NCI-H2107 (cell line): ENCODE measurements at regions not wholly inside any gene's neighbourhood (a gene's known extent, or its start where the extent isn't known, plus 50 kb on each side); places are given as distances from the start of the nearest gene placed in this dataset.
"Not testable (repeated sequence)": the region's sequence is repeated elsewhere in the genome, so short reads cannot be mapped to it uniquely, and the experiment has no call there.

Experiments used
- DNase-seq: peaks from one replicate; lab custom pipeline; 2025; lab: John Stamatoyannopoulos, UW

DNA sequence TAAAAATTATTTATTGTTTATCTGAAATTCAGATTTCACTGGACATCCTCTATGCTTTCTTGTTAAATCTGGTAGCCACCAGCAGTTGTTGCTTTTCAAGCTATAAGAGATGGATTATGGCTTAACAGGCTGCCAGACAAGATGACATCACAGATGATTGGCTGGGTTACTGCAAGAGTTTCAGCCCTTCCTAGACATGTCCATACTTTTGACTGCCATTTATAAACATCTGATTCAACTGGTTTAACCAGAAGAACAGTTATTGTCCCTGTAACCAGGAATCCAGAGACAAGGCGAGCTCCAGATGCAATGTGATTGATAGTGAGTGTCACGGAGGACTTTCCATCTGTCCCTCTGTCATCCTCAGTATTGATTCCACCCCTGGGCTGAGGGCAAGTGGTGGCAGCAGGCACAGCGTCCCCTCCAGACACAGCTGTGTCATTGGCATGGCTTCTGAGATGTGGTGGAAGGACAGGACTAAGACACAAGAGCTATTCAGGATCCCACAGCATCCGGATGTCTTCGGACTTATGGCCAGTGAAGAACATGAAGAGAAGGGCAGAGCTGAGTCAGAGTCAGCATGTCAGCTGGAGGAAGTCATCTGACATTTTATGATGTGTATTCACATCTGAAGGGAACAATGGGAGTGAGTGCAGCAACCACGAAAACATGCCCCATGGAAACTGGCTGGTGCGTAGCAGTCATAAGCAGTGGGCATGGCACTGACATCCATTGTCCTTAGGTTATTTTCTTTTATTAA, 284.5 kb upstream of the CDYL start:
- no peak for DNase-seq

GRCh38 chr6:4489538-4489937, 286.7 kb upstream of the CDYL start:
- no peak for DNase-seq

GRCh38 chr6:4488389-4488788, 287.8 kb upstream of the CDYL start:
- no peak for DNase-seq

DNA sequence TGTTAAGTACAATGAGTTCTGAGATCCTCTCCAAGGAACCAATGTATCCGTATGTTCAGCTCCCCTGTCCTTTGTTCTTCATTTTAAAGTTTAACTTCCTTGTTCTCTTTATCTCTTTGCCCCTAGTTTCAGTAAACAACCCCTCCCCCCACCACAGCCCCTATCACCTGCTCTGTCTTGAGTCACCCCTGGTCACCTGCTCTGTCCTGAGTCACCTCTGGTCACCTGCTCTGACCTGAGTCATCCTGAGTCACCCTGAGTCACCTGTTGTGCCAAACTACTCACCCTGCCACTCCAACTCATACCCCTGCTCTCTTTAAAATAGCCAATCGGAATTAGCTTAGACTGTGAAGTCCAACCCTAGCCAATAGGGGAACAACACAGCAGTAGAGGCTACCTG, 288.7 kb upstream of the CDYL start:
- no peak for DNase-seq

GRCh38 chr6:4486568-4487315, 289.5 kb upstream of the CDYL start:
- no peak for DNase-seq

DNA sequence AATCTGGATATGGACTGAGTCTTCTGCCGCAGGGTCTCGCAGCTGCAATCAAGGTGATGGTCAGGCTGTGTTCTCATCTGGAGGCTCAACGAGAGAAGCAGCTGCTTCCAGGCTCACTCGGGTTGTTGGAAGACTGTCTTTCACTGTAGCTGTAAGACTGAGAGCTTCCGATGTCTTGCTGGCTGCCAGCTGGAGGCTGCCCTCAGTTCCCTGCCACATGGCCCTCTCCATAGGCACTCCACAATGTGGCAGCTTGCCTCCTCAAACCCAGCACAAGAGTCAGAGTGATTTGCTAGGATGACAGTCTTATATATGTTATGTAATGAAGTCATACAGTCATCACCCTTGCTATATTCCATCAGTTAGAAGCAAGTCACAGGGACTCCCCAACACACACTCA, 290.5 kb upstream of the CDYL start:
- DNase-seq, result no peak

DNA sequence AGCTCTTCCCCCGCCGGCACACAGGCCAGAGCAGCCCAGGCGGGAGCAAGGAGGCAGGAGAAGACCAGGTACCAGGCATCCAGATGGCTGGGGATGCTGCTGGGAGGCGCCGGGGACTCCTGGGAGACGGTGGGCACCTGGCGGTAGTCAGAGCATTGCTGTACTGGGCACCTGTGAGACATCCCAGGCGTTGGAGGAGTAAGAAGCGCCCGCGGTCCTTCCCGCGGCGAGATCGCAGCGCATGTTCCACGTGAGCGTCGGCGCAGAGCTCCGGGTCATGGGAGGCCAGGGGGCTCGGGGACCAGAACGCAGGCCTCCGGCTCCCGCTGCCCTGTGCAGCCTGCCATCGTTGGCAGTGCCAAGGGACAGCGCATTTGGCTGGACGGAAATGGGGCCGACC, 293.7 kb upstream of the CDYL start:
- no peak for DNase-seq

DNA sequence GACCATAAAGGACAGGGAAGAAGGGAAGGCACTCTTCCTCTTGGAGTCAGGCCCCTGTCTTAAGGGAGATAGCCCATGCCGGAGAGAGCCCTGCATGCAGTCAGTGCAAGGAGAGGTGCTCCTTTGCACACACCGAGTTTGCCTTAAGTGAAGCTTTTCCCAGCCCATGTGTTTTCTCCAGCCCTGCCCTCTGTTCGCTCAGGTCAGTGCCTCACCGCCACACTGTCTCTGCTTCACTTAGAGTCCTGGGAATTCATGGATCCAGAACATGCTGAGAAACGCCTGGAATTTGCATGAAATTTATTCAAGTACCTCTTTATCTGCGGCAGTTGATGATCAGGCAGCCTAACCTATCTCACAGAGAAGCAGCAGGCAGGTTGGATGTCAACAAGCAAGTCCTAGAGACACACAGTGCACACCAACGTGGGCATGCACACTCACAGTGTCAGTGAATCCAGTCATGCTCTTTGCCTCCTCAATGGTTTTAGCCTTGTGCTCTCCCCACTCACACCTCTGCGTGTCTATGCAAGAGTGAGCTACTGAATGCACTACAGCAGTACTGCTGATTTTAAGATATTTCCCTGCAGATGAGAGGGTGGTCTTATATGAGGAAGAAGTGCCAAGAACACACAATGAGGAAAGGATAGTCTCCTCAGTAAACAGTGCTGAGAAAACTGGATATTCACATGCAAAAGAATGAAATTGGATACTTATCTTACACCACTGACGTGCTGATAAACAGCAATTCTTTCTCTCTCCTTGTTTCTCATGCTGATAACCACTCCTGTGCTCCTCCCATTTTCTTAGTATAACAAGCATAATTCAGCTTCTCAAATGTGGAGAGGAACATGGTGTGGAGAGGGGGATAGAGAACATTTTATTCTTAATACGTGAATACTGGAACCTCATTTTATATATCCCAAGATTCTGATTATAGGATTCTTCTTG, 295.1 kb upstream of the CDYL start:
- DNase-seq, result no peak

DNA sequence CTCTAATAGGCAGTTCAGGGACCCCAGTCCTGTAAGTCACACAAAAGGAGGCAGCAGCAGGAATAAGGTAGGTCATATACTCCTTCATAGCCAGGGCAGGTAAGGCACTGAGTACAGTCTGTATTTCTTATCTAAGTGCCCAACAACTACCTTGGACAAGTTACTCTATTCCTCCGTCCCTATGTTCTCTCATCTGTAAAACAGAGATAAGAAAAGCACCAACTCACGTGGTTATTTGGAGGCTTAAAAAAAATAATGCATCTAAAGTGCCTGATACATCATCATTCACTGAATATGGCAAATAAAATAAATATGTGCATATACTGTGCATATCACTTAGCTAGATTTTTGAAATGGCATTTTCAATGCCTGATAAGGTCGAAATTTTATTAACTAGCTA, 298.1 kb upstream of the CDYL start:
- no peak for DNase-seq

GRCh38 chr6:4474810-4475209, 301.4 kb upstream of the CDYL start:
- no peak for DNase-seq

DNA sequence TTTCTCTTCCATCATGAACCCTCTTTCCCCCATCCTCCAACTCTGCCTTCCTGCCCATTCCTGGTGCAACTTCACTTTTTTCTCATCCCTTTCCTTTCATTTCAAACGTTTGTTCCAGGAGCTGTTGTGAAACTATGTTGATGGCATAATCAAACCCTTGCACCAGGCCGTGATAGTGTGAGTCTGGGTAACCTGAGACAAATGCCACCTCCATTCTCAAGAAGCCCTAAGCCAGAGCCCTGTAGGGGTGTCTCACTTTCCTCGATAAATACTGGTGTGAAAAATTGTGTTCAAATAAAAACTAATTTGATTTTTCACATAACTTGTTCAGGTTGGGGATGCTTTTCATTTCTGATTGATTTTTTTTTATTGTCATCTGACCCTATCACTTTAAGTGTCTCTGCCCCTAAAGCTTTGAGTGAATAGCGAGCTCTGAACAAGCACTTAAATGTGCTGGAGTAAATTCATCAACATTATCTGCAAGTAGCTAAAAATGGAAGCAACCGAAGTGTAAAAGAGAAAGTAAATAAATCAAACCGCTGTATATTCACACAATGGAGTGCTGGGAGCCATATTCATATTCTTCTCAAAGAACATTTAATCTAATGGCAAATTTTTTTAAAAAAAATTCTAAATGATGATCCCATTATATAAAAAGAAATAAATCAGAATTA, 303.1 kb upstream of the CDYL start:
- DNase-seq, result peak; percentile 15

DNA sequence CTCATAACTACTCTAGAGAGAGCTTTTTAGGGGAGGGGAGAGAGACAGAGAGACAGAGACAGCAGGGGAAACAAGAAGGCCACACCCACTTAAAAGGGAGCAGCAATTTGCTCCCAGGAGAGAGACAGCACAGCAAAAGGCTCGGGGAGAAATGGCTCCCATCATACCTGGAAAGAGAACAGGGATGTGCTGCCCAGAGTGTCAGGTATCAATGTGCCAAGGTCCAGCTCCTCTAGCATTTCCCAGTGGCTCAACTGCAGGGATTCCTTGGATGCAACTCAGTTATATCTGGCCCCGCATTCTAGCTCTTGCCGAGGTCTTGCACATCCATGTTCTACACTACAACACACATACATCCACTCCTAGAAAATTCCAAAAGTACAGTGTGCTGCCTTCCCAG, 304.0 kb upstream of the CDYL start:
- DNase-seq, result no peak

DNA sequence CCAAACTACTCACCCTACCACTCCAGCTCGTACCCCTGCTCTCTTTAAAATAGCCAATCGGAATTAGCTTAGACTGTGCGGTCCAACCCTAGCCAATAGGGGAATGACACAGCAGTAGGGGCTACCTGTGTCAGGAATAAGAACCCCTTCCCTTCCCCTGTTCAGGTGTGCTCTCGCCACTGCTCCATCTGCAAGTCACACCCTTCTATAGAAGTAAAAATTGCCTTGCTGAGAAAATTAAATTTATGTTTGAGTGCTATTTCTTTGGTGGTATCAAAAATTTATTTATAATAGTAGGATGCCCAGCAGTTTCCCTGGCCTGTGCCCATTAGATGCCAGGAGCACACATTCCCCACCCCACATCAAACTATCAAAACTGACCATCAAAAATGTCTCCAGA, 304.7 kb upstream of the CDYL start:
- not testable (repeated sequence) for DNase-seq

DNA sequence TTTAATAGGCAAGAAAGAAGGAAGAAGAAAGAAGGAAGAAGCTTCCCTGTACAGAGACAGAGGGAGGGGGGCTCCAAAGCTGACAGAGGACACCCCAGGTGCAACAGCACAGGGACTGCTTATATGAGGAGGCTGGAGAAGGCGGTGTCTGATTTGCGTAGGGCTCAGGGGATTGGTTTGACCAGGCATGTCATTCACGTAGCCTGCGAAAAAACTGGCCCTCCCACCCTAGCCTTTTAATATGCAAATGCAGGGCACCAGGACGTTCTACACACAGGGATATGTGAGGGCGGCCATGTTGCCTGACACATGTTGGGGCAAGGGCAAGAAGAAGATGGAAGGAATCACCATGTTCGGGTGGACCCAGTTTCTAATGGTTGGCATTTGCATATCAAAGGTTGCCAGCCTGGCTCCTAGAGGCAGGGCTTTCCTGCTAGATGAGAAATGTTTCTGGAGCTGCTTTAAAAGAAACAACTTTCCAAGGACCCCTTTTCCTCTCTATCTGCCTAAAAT, 305.4 kb upstream of the CDYL start:
- no peak for DNase-seq

GRCh38 chr6:4466769-4467480, 309.3 kb upstream of the CDYL start:
- DNase-seq, result no peak

GRCh38 chr6:4466261-4466660, 309.9 kb upstream of the CDYL start:
- no peak for DNase-seq

- DNase-seq, result no peak
Observed at GRCh38 chr6:4464638-4465037, 311.6 kb upstream of the CDYL start.

- DNase-seq, result no peak
Observed at GRCh38 chr6:4463236-4463635, 313.0 kb upstream of the CDYL start.

- DNase-seq, result no peak
Observed at GRCh38 chr6:4460586-4461475, 315.4 kb upstream of the CDYL start.

DNA sequence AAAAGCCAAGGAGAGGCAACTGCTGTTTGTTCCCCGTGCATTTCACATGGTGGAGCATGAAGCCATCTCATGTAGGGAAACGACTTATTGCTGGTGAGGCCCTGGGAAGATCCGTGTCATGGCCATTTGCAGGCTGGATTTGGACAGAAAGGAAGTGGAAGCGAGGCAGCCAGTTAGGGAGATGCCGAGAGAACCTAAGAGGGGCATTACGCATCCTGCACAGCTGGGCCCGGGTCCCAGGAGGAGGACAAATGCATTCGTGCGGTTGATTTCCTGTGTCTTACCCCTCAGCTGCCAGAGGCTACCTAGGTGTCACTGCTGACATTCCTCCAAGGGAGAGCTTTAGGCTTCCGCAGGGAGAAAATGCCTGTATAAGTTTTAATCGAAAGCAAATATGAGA, 316.2 kb upstream of the CDYL start:
- DNase-seq, result no peak
